Panc1 (cell line): ENCODE measurements at regions not wholly inside any gene's neighbourhood (a gene's known extent, or its start where the extent isn't known, plus 50 kb on each side); places are given as distances from the start of the nearest gene placed in this dataset.

ENCODE experiments used
- ATAC-seq: fragments of 200-7000 bp; cut with Tn5 transposase; 2 replicates; pipeline ENCODE4 v1.9.1; 2020; ENCODE audit warnings: mild to moderate bottlenecking, moderate library complexity
- BruUV-seq: library from RNA; stranded (reverse); fragments of 400-500 nt; replicated peaks from 2 replicates; lab custom pipeline; 2021; lab: Mats Ljungman, UMichigan
- CTCF ChIA-PET: fragments of 300-600 bp; sonication (Branson Sonifier 250); formaldehyde crosslinking; loops from one replicate; lab custom pipeline; 2022; ENCODE audit warnings: antibody characterized with exemption; lab: Charles Lee
- POLR2A ChIA-PET: fragments of 300-600 bp; sonication (Branson Sonifier 250); formaldehyde crosslinking; loops from one replicate; lab custom pipeline; 2022; ENCODE audit warnings: antibody characterized with exemption; lab: Charles Lee
- DNase-seq: peaks from one replicate; pipeline ENCODE4 v3.0.0-alpha.2; 2010; ENCODE audit warnings: low read depth, low spot score
- H3K27ac ChIP-seq: 2 replicates; pipeline ENCODE4 v1.5.1; 2011; ENCODE audit warnings: mild to moderate bottlenecking, low read length, inconsistent platforms
- H3K27me3 ChIP-seq: fragments of 200-500 bp; sonication (Bioruptor generic); 2 replicates; pipeline ENCODE4 v1.6.0; 2014; ENCODE audit warnings: low read length, inconsistent platforms; ENCODE audit not compliant: control insufficient read depth, insufficient read depth
- H3K36me3 ChIP-seq: fragments of 200-500 bp; sonication (Bioruptor generic); 2 replicates; pipeline ENCODE4 v1.5.1; 2014; ENCODE audit warnings: inconsistent platforms, mild to moderate bottlenecking, low read length, moderate library complexity; ENCODE audit not compliant: control insufficient read depth, insufficient read depth
- H3K4me1 ChIP-seq: 2 replicates; pipeline ENCODE4 v1.5.1; 2011; ENCODE audit warnings: inconsistent platforms, mild to moderate bottlenecking, low read length, moderate library complexity; ENCODE audit not compliant: control insufficient read depth, insufficient read depth
- H3K4me3 ChIP-seq, 2 experiments: 2 replicates each; pipeline ENCODE4 v1.5.1; 2011 to 2012; ENCODE audit warnings: low read depth in 2 of 2, low read length in 2 of 2, mild to moderate bottlenecking in 2 of 2, inconsistent platforms in 1 of 2, moderate library complexity in 1 of 2
- H3K9me3 ChIP-seq: fragments of 200-500 bp; sonication (Bioruptor generic); 2 replicates; pipeline ENCODE4 v1.5.1; 2014; ENCODE audit warnings: low read depth, mild to moderate bottlenecking, inconsistent platforms, low read length, moderate library complexity; ENCODE audit not compliant: control insufficient read depth, insufficient read depth
- POLR2AphosphoS5 ChIP-seq: IDR thresholded peaks from 2 replicates; pipeline ENCODE4 v1.6.1; 2012; ENCODE audit warnings: mild to moderate bottlenecking, low read depth, low read length, moderate library complexity
- SIN3A ChIP-seq: IDR thresholded peaks from 2 replicates; pipeline ENCODE4 v1.6.1; 2012; ENCODE audit warnings: low read depth, mild to moderate bottlenecking, low read length, moderate library complexity, borderline replicate concordance; ENCODE audit not compliant: insufficient read depth
- TCF7L2 ChIP-seq: IDR thresholded peaks from 2 replicates; pipeline ENCODE4 v1.6.1; 2011; ENCODE audit warnings: mild to moderate bottlenecking, low read depth, low read length, inconsistent platforms
- in situ Hi-C: cut with HindIII; loops from 2 replicates; pipeline ENCODE4 v1.10.0; 2016; ENCODE audit warnings: low sequenced_read_pairs, low pct_unique_long_range_greater_than_20kb
- intact Hi-C: fragments of 100-400 bp; cut with micrococcal nuclease; formaldehyde crosslinking; loops from one replicate; pipeline ENCODE4 v1.10.0; 2022; ENCODE audit not compliant: unreplicated experiment
- TF ChIP-seq, protein P1 (sequence below), 2 experiments: IDR thresholded peaks; 2 replicates each; pipeline ENCODE4 v1.6.1; 2011 to 2012; ENCODE audit warnings: low read depth in 2 of 2, control low read depth in 1 of 2, low read length in 1 of 2, mild to moderate bottlenecking in 1 of 2, moderate library complexity in 1 of 2; ENCODE audit not compliant: insufficient read depth in 1 of 2
- TF ChIP-seq, protein P2 (sequence below): fragments of 450-650 bp; IDR thresholded peaks from 2 replicates; pipeline ENCODE4 v1.5.1; 2017; ENCODE audit warnings: mild to moderate bottlenecking

- no peaks in the 10 kb centered on the region for H3K4me1 ChIP-seq
- DNase-seq: no peak
- TF ChIP-seq TCF7L2: no peak
- TF ChIP-seq POLR2AphosphoS5: no peak
- TF ChIP-seq, protein P1, sequence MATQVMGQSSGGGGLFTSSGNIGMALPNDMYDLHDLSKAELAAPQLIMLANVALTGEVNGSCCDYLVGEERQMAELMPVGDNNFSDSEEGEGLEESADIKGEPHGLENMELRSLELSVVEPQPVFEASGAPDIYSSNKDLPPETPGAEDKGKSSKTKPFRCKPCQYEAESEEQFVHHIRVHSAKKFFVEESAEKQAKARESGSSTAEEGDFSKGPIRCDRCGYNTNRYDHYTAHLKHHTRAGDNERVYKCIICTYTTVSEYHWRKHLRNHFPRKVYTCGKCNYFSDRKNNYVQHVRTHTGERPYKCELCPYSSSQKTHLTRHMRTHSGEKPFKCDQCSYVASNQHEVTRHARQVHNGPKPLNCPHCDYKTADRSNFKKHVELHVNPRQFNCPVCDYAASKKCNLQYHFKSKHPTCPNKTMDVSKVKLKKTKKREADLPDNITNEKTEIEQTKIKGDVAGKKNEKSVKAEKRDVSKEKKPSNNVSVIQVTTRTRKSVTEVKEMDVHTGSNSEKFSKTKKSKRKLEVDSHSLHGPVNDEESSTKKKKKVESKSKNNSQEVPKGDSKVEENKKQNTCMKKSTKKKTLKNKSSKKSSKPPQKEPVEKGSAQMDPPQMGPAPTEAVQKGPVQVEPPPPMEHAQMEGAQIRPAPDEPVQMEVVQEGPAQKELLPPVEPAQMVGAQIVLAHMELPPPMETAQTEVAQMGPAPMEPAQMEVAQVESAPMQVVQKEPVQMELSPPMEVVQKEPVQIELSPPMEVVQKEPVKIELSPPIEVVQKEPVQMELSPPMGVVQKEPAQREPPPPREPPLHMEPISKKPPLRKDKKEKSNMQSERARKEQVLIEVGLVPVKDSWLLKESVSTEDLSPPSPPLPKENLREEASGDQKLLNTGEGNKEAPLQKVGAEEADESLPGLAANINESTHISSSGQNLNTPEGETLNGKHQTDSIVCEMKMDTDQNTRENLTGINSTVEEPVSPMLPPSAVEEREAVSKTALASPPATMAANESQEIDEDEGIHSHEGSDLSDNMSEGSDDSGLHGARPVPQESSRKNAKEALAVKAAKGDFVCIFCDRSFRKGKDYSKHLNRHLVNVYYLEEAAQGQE (IDR thresholded peaks at IDR 0.05; ENCODE audit: insufficient read depth in 1 of 2, low read depth in 2 of 2, low read length in 1 of 2): no peak
- TF ChIP-seq, protein P2, sequence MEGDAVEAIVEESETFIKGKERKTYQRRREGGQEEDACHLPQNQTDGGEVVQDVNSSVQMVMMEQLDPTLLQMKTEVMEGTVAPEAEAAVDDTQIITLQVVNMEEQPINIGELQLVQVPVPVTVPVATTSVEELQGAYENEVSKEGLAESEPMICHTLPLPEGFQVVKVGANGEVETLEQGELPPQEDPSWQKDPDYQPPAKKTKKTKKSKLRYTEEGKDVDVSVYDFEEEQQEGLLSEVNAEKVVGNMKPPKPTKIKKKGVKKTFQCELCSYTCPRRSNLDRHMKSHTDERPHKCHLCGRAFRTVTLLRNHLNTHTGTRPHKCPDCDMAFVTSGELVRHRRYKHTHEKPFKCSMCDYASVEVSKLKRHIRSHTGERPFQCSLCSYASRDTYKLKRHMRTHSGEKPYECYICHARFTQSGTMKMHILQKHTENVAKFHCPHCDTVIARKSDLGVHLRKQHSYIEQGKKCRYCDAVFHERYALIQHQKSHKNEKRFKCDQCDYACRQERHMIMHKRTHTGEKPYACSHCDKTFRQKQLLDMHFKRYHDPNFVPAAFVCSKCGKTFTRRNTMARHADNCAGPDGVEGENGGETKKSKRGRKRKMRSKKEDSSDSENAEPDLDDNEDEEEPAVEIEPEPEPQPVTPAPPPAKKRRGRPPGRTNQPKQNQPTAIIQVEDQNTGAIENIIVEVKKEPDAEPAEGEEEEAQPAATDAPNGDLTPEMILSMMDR: no peak
- TF ChIP-seq SIN3A: no peak
Observed at GRCh38 chr3:110897046-110897445, 174.6 kb upstream of the NECTIN3 start.

DNA sequence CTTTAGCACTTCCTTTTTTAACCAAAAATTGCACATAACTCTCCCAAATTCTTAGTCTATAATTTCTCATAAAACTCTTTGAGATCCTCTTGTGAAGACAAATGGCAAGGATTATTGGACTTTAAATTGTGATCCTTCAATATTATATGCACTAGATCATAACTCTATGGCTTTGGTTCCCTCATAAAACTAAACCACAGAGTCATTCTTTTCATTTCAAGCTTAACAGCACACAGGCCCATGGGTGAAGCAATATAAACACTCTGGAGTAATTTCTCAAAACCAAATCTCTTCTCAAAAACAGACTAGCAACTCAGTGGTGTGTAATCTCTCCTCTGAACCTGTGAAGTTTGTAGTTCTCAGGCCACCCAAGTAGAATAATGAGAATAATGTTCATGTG, 171.0 kb upstream of the NECTIN3 start:
- Histone ChIP-seq H3K4me1 (no peaks in the 10 kb centered on the region), H3K36me3 (no peaks in the 10 kb centered on the region), H3K27me3 (no peaks in the 10 kb centered on the region), H3K27ac (no peak overlapping the region), H3K9me3 (no peaks in the 10 kb centered on the region), H3K4me3 (no peak overlapping the region)
- DNase-seq: no peak
- no peak for ATAC-seq
- in situ Hi-C loops (no loop called here), intact Hi-C loops (no loop called here)
- BruUV-seq: no TSS peak
- ChIA-PET POLR2A (no interaction called here), CTCF (no interaction called here)
- TF ChIP-seq SIN3A: no peak
- TF ChIP-seq, protein P1 (IDR thresholded peaks at IDR 0.05; ENCODE audit: insufficient read depth in 1 of 2, low read depth in 2 of 2, low read length in 1 of 2): no peak
- TF ChIP-seq POLR2AphosphoS5: no peak
- no peak for TF ChIP-seq TCF7L2
- TF ChIP-seq, protein P2: no peak

More at GRCh38 chr3:110897046-110897445, 174.6 kb upstream of the NECTIN3 start:
- H3K27me3 ChIP-seq: no peaks in the 10 kb centered on the region
- no peak overlapping the region for H3K4me3 ChIP-seq
- BruUV-seq: no TSS peak
- no peaks in the 10 kb centered on the region for H3K9me3 ChIP-seq
- no peaks in the 10 kb centered on the region for H3K36me3 ChIP-seq
- no peak overlapping the region for H3K27ac ChIP-seq
- in situ Hi-C loops (no loop called here), intact Hi-C loops (no loop called here)
- ChIA-PET CTCF (no interaction called here), POLR2A (no interaction called here)
- no peak for ATAC-seq
